B cell (primary cell): ENCODE measurements at regions not wholly inside any gene's neighbourhood (a gene's known extent, or its start where the extent isn't known, plus 50 kb on each side); places are given as distances from the start of the nearest gene placed in this dataset.

Experiments used
- CTCF ChIP-seq: fragments of 200-600 bp; IDR thresholded peaks from one replicate; pipeline ENCODE4 v1.8.0; 2022; ENCODE audit warnings: antibody characterized with exemption, mild to moderate bottlenecking
- EZH2 ChIP-seq: IDR thresholded peaks from 2 replicates; pipeline ENCODE4 v1.6.1; 2012; ENCODE audit warnings: borderline replicate concordance, low read depth, mild to moderate bottlenecking, moderate library complexity, low read length; ENCODE audit not compliant: insufficient read depth, poor library complexity, severe bottlenecking

GRCh38 chr2:222105046-222105445 lies 193.8 kb downstream of the PAX3 start:
- no peak for TF ChIP-seq CTCF
- no peak for TF ChIP-seq EZH2
